ENCODE measurements at regions not wholly inside any gene's neighbourhood (a gene's known extent, or its start where the extent isn't known, plus 50 kb on each side); places are given as distances from the start of the nearest gene placed in this dataset.
A peak's percentile ranks its signal among the peaks of the same experiment; 100 is the strongest.

GRCh38 chr15:46676233-46677206 lies 1040.8 kb upstream of the SEMA6D start:
- Mint-ChIP-seq H3K9me3 (no peaks in the 10 kb centered on the region), H3K4me3 (no peak overlapping the region), H3K27me3 (ENCODE audit: insufficient read depth) (no peaks in the 10 kb centered on the region), H3K36me3 (ENCODE audit: low read depth) (no peaks in the 10 kb centered on the region), H3K4me1 (peaks cover 31% of the 10 kb centered on the region), H3K27ac (no peak overlapping the region)
- WGBS, 2 experiments (ENCODE audit: insufficient coverage in 1 of 2, insufficient read length in 1 of 2): 94 to 98% methylated on average over 5 to 9 of the region's 9 CpGs
- no peak overlapping the region for H3K4me3 ChIP-seq (ENCODE audit: low read length)
- no peak overlapping the region for H3K9ac ChIP-seq (ENCODE audit: extremely low read depth, low read length, poor library complexity, severe bottlenecking)
- H3K9me3 ChIP-seq (ENCODE audit: control insufficient read depth, low read length): no peaks in the 10 kb centered on the region
- TF ChIP-seq, protein P1, sequence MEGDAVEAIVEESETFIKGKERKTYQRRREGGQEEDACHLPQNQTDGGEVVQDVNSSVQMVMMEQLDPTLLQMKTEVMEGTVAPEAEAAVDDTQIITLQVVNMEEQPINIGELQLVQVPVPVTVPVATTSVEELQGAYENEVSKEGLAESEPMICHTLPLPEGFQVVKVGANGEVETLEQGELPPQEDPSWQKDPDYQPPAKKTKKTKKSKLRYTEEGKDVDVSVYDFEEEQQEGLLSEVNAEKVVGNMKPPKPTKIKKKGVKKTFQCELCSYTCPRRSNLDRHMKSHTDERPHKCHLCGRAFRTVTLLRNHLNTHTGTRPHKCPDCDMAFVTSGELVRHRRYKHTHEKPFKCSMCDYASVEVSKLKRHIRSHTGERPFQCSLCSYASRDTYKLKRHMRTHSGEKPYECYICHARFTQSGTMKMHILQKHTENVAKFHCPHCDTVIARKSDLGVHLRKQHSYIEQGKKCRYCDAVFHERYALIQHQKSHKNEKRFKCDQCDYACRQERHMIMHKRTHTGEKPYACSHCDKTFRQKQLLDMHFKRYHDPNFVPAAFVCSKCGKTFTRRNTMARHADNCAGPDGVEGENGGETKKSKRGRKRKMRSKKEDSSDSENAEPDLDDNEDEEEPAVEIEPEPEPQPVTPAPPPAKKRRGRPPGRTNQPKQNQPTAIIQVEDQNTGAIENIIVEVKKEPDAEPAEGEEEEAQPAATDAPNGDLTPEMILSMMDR (conservative IDR thresholded peaks at IDR 0.05): no peak
- no peaks in the 10 kb centered on the region for H3K4me1 ChIP-seq (ENCODE audit: control insufficient read depth, insufficient read depth, low read length)
- no peaks in the 10 kb centered on the region for H3K27me3 ChIP-seq (ENCODE audit: control insufficient read depth, insufficient read depth, low read length, poor library complexity, severe bottlenecking)
- H3K27ac ChIP-seq (ENCODE audit: low read depth, low read length): no peak overlapping the region
- no peaks in the 10 kb centered on the region for H3K36me3 ChIP-seq (ENCODE audit: control insufficient read depth, insufficient read depth, low read length)
- no peak for DNase-seq

DNA sequence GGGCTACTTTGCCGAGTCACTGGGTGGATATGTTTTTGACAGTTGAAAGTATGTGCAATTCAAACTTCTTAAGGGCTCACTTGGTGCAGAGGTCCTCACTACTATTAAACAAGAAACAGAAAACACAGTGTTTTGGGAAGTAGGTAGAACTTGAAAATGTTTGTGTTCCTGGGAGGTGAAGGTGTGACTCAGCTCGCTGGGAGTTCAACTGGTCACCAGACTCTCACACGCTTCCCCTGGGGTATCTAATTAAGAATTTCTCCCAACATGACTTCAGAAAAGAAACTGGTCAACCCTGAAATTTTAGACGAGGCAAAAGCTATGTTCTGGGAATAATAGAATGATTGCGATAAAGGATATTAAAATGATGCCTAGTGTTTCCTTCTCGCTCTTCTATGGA lies 1039.8 kb upstream of the SEMA6D start:
- 93% methylated on average over 4 to 5 of the region's 6 CpGs for WGBS, 2 experiments (ENCODE audit: insufficient coverage in 1 of 2, insufficient read length in 1 of 2)

DNA sequence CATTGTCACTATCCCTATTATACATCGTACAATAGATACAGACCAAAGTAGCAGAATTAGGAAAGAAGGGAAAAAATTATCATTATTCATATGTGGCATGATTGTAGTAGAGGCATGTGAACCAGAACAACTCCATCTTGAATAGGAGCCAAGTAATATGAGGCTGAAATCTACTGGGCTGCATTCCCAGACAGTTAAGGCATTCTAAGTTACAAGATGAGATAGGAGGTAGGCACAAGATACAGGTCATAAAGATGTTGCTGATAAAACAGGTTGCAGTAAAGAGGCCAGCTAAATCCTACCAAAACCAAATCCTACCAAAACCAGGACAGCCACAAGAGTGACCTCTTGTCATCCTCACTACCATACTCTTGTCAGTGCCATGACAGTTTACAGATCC lies 1035.4 kb upstream of the SEMA6D start:
- Histone ChIP-seq H3K9ac (ENCODE audit: extremely low read depth, low read length, poor library complexity, severe bottlenecking) (no peak overlapping the region), H3K27ac (ENCODE audit: low read depth, low read length) (no peak overlapping the region), H3K36me3 (ENCODE audit: control insufficient read depth, insufficient read depth, low read length) (no peaks in the 10 kb centered on the region), H3K4me1 (ENCODE audit: control insufficient read depth, insufficient read depth, low read length) (no peaks in the 10 kb centered on the region), H3K27me3 (ENCODE audit: control insufficient read depth, insufficient read depth, low read length, poor library complexity, severe bottlenecking) (no peaks in the 10 kb centered on the region), H3K4me3 (ENCODE audit: low read length) (no peak overlapping the region), H3K9me3 (ENCODE audit: control insufficient read depth, low read length) (no peaks in the 10 kb centered on the region)
- Mint-ChIP-seq H3K4me3 (no peak overlapping the region), H3K27ac (no peak overlapping the region), H3K9me3 (peaks cover 2% of the 10 kb centered on the region), H3K4me1 (peaks cover 26% of the 10 kb centered on the region), H3K27me3 (ENCODE audit: insufficient read depth) (no peaks in the 10 kb centered on the region), H3K36me3 (ENCODE audit: low read depth) (no peaks in the 10 kb centered on the region)
- 86% methylated on average over 1 of the region's 1 CpG; no CpG with 5 or more reads in 1 of the 2 experiments for WGBS, 2 experiments (ENCODE audit: insufficient coverage in 1 of 2, insufficient read length in 1 of 2)
- TF ChIP-seq, protein P1 (conservative IDR thresholded peaks at IDR 0.05): no peak
- no peak for DNase-seq

More for the DNA sequence above, 1039.8 kb upstream of the SEMA6D start:
- Histone ChIP-seq H3K27ac (ENCODE audit: low read depth, low read length) (no peak overlapping the region), H3K9ac (ENCODE audit: extremely low read depth, low read length, poor library complexity, severe bottlenecking) (no peak overlapping the region), H3K9me3 (ENCODE audit: control insufficient read depth, low read length) (no peaks in the 10 kb centered on the region), H3K36me3 (ENCODE audit: control insufficient read depth, insufficient read depth, low read length) (no peaks in the 10 kb centered on the region), H3K4me3 (ENCODE audit: low read length) (no peak overlapping the region), H3K27me3 (ENCODE audit: control insufficient read depth, insufficient read depth, low read length, poor library complexity, severe bottlenecking) (no peaks in the 10 kb centered on the region), H3K4me1 (ENCODE audit: control insufficient read depth, insufficient read depth, low read length) (no peaks in the 10 kb centered on the region)
- Mint-ChIP-seq H3K36me3 (ENCODE audit: low read depth) (no peaks in the 10 kb centered on the region), H3K9me3 (no peaks in the 10 kb centered on the region), H3K4me3 (no peak overlapping the region), H3K27ac (peak overlapping the region; percentile 3), H3K27me3 (ENCODE audit: insufficient read depth) (no peaks in the 10 kb centered on the region), H3K4me1 (peaks cover 31% of the 10 kb centered on the region)
- DNase-seq: no peak
- TF ChIP-seq, protein P1 (conservative IDR thresholded peaks at IDR 0.05): no peak
